ENCODE measurements at regions not wholly inside any gene's neighbourhood (a gene's known extent, or its start where the extent isn't known, plus 50 kb on each side); places are given as distances from the start of the nearest gene placed in this dataset.
A peak's percentile ranks its signal among the peaks of the same experiment; 100 is the strongest.

DNA sequence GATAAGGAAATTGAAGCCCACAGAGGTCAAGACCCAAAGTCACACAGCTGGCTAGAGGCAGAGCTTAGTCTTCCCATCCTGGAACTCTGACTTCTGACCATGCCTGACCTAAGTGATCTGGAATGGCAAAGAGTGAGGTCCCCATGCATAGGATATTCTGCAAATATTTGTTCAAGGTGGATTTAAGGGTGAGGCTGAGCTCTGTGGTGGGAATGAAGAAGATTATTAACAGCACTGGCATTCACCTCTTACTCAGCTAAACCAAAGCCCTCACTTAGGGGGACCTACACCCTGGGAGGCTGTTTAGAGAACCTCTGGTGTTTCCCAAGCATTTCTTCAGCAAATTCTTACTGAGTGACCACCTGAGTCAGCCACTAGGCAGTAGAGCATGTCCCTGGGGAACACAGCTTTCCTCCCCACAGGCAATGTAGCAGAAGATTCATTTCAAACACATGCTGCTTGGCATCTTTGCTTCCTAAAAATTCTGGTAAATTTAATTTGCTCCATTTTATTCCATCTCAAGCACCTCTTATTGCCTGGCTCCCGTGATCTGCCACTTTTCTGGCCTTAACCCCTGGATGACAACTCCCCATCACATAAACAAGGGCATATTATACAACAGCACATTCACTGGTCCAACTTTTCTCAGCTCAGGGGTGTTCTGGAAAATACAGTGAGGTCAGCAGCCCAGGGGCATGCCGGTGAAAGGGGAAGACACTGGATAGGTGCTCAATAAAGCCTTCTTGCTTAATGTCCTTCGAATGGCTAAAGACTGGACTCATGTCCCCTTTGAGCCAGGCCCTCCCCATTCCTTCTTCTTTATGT is 176.0 kb downstream of the ABHD5 start:
- DNase-seq (ENCODE audit: low spot score), result peak; percentile 77

DNA sequence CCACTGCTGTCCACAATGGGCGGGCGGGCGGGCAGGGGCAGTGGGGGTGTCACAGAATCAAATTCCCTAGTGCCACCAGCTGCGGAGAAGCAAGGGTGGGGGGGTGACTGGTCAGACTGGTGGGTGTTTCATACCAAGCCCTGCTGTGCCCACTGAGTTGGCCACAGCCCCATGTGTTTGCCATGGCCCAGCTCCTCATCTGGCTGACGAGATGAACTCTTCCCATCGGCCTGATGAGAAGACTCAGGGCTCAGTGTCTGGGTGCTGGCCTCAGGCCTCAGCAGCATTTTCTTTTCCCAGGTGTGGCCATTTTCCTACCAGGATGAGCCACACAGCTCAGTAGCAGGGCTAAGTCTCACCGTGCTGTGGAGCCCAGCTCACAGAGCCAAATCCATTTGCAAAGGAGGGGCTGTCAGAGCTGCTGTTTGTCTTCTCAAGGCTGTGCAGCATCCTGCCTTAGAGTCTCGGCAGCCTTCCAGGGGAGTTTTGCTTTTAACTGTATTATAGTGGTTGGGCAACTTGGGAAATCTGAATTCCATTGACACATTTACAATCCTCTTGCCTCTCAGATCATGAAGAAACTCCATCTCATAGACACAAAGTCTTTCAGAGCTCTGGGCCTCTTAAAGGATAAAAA is 176.8 kb downstream of the ABHD5 start:
- DNase-seq (ENCODE audit: low spot score), result peak; percentile 77

DNA sequence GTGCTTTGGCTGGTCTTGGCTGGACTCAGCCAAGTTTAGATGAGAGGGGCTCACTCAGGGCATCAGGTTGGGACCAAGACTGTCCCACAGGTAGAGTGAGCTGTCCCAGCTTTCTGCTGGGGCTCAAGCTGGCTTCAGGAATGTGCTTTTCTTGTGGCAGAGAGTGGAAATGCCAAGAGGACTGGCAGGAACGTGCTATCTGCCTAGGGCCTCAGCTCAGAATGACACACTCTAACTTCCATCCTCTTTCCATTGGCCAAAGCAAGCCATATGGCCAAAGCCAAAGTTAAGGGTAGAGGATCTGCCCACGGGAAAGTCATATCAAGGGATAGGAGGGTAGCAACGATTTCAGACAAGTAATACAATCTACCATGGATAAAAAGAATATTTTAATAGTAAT is 178.8 kb downstream of the ABHD5 start:
- no peak for DNase-seq (ENCODE audit: low spot score)

DNA sequence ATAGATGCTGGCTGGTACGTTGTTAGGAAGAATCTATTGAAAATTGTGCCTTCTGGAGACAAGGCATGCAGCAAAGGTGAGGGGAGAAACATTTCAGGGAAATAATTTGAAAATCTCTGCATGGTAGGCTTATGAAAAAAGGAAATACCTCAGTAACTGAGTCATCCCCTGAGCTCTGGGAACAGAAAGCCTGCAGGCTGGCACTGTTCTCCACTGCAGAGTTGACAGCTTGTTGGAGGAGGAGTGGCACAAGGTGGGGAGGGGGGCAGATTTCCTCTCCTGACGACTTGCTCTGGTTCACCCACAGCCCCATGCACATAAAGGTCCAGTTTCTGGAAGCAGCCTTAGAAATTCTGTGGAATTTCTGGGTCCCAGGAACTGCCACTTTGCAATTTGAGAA is 179.4 kb downstream of the ABHD5 start:
- peak; percentile 79 for DNase-seq (ENCODE audit: low spot score)

GRCh38 chr3:43870844-43871626 is 180.3 kb downstream of the ABHD5 start:
- no peak for DNase-seq (ENCODE audit: low spot score)

- no peak for DNase-seq (ENCODE audit: low spot score)
Measured at GRCh38 chr3:43871627-43872245, 181.0 kb downstream of the ABHD5 start.

GRCh38 chr3:43872301-43872700 is 181.6 kb downstream of the ABHD5 start:
- peak; percentile 84 for DNase-seq (ENCODE audit: low spot score)

GRCh38 chr3:43872901-43873300 is 182.2 kb downstream of the ABHD5 start:
- DNase-seq (ENCODE audit: low spot score), result peak; percentile 49

DNA sequence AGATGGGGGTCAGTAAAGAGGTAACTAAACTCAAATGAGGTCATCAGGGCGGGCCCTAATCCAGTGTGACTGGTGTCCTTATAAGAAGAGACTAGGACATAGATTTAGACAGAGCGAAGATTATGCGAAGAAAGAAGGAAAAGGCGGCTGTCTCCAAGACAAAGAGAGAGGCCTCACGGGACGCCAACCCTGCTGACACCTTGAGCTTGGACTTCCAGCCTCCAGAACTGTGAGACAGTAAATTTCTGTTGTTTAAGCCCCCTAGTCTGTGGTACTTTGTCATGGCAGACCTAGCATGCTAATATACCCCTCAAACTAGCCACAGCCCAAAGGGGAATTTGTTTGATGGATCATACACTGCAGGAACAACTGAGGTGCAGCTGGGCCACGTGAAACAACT is 183.0 kb downstream of the ABHD5 start:
- no peak for DNase-seq (ENCODE audit: low spot score)

DNA sequence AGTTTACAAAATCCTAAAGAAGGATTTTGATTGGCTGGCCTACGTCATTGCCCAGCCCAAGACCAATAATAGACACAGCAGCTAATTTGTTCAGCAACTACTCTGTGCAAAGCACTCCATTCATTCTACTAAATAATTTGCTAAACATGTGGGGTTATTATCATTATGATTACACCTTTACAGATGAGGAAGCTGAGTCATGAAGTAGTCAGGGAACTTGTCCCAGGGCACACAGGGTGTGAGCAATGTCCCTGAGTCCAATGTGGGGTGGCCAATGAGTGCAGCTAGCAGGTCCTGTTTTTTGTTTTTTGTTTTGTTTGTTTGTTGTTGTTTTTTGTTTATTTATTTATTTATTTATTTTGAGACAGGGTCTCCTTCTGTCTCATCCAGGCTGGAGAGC is 183.6 kb downstream of the ABHD5 start:
- no peak for DNase-seq (ENCODE audit: low spot score)

DNA sequence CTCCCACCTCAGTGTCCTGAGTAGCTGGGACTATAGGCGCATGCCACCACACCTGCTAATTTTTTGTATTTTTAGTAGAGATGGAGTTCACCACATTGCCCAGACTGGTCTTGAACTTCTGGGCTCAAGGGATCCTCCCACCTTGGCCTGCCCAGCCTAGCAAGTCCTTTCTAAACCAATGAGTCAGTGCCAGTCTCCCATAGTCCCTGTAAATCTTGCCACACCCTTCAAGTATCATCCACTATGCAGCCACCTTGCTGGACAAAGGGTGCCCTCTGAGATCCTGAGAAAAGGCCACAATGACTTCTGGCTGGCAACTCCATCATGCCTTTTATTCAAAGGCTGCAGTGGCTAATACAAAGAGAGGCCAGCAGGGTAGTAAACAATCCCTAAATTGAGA is 184.0 kb downstream of the ABHD5 start:
- DNase-seq (ENCODE audit: low spot score), result no peak

GRCh38 chr3:43876648-43877047 is 185.9 kb downstream of the ABHD5 start:
- no peak for DNase-seq (ENCODE audit: low spot score)

DNA sequence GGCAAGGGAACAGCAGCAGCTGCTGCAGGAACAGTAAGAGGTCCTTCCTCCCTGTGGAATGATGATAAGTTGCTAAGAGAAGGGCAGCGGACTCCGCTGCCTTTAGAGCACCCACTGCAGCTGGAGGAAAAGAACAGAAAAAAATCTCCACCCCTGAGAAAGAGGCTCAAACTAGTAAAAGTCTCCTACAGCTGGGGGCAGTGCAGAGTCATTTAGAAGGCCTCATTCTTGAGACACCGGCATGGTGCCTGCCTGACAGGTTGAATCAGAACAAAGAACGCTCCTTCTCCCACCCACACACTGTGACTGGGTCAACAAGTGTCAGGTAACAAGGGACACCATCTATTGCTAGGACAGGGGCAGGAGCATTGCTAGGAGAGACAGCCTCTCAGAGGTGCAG is 188.4 kb downstream of the ABHD5 start:
- no peak for DNase-seq (ENCODE audit: low spot score)

DNA sequence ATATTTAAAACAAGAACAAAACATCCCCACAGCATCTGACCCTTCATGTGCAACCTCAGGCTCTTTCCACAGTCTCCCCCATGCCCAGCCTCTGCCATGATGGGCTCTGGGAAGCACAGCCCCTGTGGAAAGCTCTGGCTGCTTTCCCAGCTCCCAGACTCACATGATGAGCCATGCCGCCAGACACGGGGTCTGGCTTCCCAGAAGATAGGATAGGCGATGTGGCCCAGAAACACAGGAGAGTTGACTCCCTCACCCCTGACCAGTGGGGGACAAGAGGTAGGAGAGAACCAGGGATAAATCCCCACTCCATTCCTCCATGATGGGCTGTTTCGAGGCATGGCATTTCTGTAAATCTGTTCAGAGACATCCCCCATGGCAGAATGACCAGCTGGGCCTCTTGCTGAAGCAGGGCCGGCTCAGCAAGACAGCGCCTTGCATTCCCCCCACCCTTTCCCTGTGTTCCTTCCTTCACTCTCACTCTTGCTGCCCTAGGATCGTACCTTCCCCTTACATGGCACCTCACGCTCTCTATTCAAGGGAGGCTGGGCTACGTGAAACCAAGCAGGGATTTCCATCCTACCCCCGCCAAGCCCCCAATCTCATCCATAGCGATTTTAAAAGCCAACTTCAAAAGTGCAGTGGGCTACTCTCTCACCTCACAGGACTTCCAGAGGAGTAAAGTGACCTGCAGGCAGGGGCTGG is 192.4 kb downstream of the ABHD5 start:
- no peak for DNase-seq (ENCODE audit: low spot score)

GRCh38 chr3:43883729-43884396 is 193.1 kb downstream of the ABHD5 start:
- DNase-seq (ENCODE audit: low spot score), result no peak

DNA sequence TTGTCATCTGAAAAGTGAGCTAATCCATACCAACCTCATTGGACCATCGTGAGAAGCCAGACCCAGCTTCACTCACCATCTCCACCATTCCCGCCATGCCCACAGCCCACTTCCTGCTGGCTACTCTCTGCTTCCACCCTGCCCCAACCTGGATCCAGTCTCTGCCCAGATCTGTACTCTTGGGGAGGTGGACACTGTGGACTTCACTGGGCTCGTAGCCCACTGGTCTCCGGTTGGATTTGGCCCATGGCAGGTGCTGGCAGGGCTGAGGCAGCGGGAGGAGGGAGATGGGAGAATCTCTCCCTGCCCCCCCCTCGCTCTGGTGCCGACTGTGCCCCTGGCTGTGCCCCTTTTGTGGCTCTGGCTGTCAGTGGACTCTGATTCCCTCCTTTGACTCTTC is 193.8 kb downstream of the ABHD5 start:
- DNase-seq (ENCODE audit: low spot score), result no peak

GRCh38 chr3:43885908-43886618 is 195.3 kb downstream of the ABHD5 start:
- no peak for DNase-seq (ENCODE audit: low spot score)

DNA sequence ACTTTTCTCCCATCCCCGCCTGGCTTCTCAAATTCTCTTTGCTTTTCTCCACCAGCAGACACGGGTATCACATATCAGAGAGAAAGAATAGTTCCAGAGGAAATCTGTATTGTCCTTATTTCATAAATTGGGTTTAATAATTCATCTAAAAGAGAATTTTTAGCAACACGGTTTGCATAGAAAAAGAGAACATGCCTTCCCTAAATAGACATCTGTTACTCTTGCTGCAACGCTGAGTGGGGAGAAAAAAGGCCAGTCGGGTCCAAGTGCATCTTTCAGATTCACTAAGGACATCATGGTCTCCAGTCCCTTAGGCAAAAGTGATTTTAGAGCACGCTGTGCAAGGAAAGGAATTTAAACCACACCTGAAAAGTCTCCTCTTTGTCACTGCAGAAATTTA is 201.3 kb downstream of the ABHD5 start:
- DNase-seq (ENCODE audit: low spot score), result no peak

- no peak for DNase-seq (ENCODE audit: low spot score)
Measured at GRCh38 chr3:43892526-43892925, 201.8 kb downstream of the ABHD5 start.

DNA sequence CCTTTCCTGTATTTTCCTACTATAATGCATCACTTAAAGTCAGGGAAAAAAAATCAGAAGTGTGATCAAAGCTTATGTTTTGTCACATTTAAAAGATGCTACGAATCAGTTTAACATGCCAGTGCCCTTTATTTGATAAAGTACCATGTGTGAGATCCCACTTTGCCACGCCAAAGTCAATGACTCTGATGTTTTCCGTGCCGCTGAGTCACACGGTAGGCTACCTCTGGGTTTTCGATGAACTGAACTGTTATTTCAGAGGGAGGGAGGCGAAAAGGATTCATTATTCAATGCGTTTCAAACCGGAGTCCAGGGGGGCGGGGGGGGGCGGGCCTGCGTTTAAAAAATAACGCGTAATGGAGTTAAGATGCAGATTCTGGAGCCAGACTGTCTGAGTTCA is 203.0 kb downstream of the ABHD5 start:
- DNase-seq (ENCODE audit: low spot score), result no peak

Data from GM03348 (cell line).